Body of pancreas (tissue), 4 donors: ENCODE measurements at regions not wholly inside any gene's neighbourhood (a gene's known extent, or its start where the extent isn't known, plus 50 kb on each side); places are given as distances from the start of the nearest gene placed in this dataset.
A peak's percentile ranks its signal among the peaks of the same experiment; 100 is the strongest.

Experiments used
- ATAC-seq: fragments of 150-250 bp; one replicate; pipeline ENCODE4 v1.9.1; 2016
- DNase-seq, 4 donors: peaks; one replicate each; pipeline ENCODE4 v3.0.0-alpha.2; 2019
- H3K27ac ChIP-seq, 4 donors: fragments of 200-600 bp; sonication (generic); 1 replicate in 3 of 4; 2 replicates in 1 of 4; pipeline versions ENCODE4 v1.5.1 to v1.6.1; 2016 to 2019; ENCODE audit warnings: mild to moderate bottlenecking in 1 of 4, mixed read lengths in 1 of 4, moderate library complexity in 1 of 4
- H3K27me3 ChIP-seq, 2 donors: fragments of 200-600 bp; sonication (generic); one replicate each; pipeline ENCODE4 v1.6.0; 2016; ENCODE audit warnings: mild to moderate bottlenecking in 1 of 2
- H3K36me3 ChIP-seq, 2 donors: fragments of 200-600 bp; sonication (generic); replicated peaks in 1 of 2; 2 replicates each; pipeline ENCODE4 v1.5.1; 2016; ENCODE audit warnings: low read depth in 2 of 2; ENCODE audit not compliant: insufficient read depth in 1 of 2
- H3K4me1 ChIP-seq: fragments of 200-600 bp; sonication (generic); one replicate; pipeline ENCODE4 v1.6.0; 2016
- H3K4me3 ChIP-seq, 2 donors: fragments of 200-600 bp; sonication (generic); 1 replicate in 1 of 2; 2 replicates in 1 of 2; pipeline ENCODE4 v1.5.1; 2016 to 2019
- H3K9me3 ChIP-seq, 3 donors: fragments of 200-600 bp; sonication (generic); 1 replicate in 2 of 3; 2 replicates in 1 of 3; pipeline ENCODE4 v1.5.1; 2016
- CTCF ChIP-seq, 7 experiments: fragments of 450-650 bp in 4 of 7; fragments of 200-600 bp in 3 of 7; sonication (generic) in 3 of 7; IDR thresholded peaks; one replicate each; pipeline ENCODE4 v1.5.1; 2016 to 2019; ENCODE audit warnings: antibody characterized with exemption in 7 of 7
- POLR2A ChIP-seq, 3 donors: fragments of 450-650 bp; IDR thresholded peaks; one replicate each; pipeline ENCODE4 v1.6.1; 2016; ENCODE audit warnings: antibody characterized with exemption in 3 of 3, mild to moderate bottlenecking in 2 of 3
- WGBS, 2 donors: methylation state at CpG; one replicate each; pipeline ENCODE4 v1.1.5; 2017; 5-methylcytosine and 5-hydroxymethylcytosine counted together
- intact Hi-C: fragments of 100-400 bp; cut with DNase I; formaldehyde crosslinking; loops from one replicate; pipeline ENCODE4 v1.15.1; 2023

DNA sequence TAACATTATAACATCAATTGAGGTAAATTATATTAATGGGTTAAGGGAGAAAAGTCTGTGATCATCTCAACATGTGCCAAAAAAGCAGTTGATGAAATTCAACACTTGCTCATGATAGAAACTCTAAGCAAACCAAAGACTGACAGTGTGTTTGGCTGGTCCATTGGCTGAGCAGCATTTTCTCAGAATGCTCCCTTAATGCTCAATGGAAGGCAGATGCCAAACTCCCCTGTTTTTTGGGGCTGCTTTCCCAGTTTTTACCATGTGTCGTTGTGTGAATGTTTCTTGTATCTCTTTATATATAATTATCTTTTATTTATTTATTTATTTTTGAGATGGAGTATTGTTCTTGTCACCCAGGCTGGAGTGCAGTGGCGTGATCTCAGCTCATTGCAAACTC, 114.7 kb downstream of the SEC23IP start:
- TF ChIP-seq POLR2A (IDR thresholded peaks at IDR 0.05) (no peak), CTCF (IDR thresholded peaks at IDR 0.05) (no peak)

GRCh38 chr10:120011359-120012130, 119.0 kb downstream of the SEC23IP start:
- peaks cover 0 to 5% of the 10 kb centered on the region in 2 donors for H3K27me3 ChIP-seq
- TF ChIP-seq POLR2A (IDR thresholded peaks at IDR 0.05): no peak
- peak in 1 of 7 experiments; percentile 3 for TF ChIP-seq CTCF (IDR thresholded peaks at IDR 0.05)
- ATAC-seq (no peak), DNase-seq (peak in 1 of 4 donors; percentile 11)
- intact Hi-C loops: no loop called here
- no peaks in the 10 kb centered on the region for H3K9me3 ChIP-seq
- peaks cover 9% of the 10 kb centered on the region for H3K4me1 ChIP-seq
- no peak overlapping the region for H3K27ac ChIP-seq
- no peak overlapping the region for H3K4me3 ChIP-seq
- H3K36me3 ChIP-seq: no peaks in the 10 kb centered on the region
- WGBS, 2 donors: 16 to 46% methylated on average over 17 to 43 of the region's 43 CpGs

More for the DNA sequence above, 114.7 kb downstream of the SEC23IP start:
- peaks cover 0 to 5% of the 10 kb centered on the region in 2 donors for H3K27me3 ChIP-seq
- H3K9me3 ChIP-seq: no peaks in the 10 kb centered on the region
- no peak for ATAC-seq
- WGBS, 2 donors: 83% methylated on average over 2 of the region's 2 CpGs
- intact Hi-C loops: no loop called here
- DNase-seq: no peak
- H3K36me3 ChIP-seq: no peaks in the 10 kb centered on the region
- H3K4me1 ChIP-seq: peaks cover 9% of the 10 kb centered on the region
- no peak overlapping the region for H3K4me3 ChIP-seq
- H3K27ac ChIP-seq: no peak overlapping the region

GRCh38 chr10:120012131-120012400, 119.5 kb downstream of the SEC23IP start:
- ATAC-seq (no peak), DNase-seq (no peak)
- 84 to 86% methylated on average over 5 of the region's 5 CpGs for WGBS, 2 donors
- H3K9me3 ChIP-seq: no peaks in the 10 kb centered on the region
- H3K36me3 ChIP-seq: no peaks in the 10 kb centered on the region
- H3K4me1 ChIP-seq: peaks cover 9% of the 10 kb centered on the region
- intact Hi-C loops: no loop called here
- TF ChIP-seq CTCF (IDR thresholded peaks at IDR 0.05) (no peak), POLR2A (IDR thresholded peaks at IDR 0.05) (no peak)
- H3K4me3 ChIP-seq: no peak overlapping the region
- no peak overlapping the region for H3K27ac ChIP-seq
- H3K27me3 ChIP-seq: peaks cover 0 to 5% of the 10 kb centered on the region in 2 donors

DNA sequence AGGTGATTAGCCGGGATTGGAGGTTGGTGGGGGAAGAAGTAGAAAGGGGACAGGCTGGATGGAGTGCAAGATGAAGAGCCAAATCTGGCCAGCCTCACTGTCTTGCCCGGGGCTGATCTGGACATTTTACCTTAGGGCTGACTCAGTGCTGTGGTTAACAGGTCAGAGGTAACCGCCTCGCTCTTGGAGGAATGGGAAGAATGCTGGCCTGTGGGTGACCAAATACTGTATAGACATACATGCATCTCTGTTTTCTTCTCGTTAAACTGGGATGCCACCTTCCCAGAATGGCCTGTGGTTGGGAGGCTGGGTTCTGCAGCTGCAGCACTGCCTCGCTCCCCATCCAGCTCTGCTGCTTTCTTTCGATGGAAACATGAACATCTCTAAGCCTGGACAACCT, 120.0 kb downstream of the SEC23IP start:
- peaks cover 9% of the 10 kb centered on the region for H3K4me1 ChIP-seq
- no peak overlapping the region for H3K4me3 ChIP-seq
- no peak overlapping the region for H3K27ac ChIP-seq
- no peaks in the 10 kb centered on the region for H3K36me3 ChIP-seq
- intact Hi-C loops: no loop called here
- no peaks in the 10 kb centered on the region for H3K9me3 ChIP-seq
- H3K27me3 ChIP-seq: peaks cover 0 to 5% of the 10 kb centered on the region in 2 donors
- WGBS, 2 donors: 77 to 85% methylated on average over 7 of the region's 7 CpGs
- DNase-seq (no peak), ATAC-seq (no peak)
- TF ChIP-seq CTCF (IDR thresholded peaks at IDR 0.05) (no peak), POLR2A (IDR thresholded peaks at IDR 0.05) (no peak)

GRCh38 chr10:120014031-120014430, 121.5 kb downstream of the SEC23IP start:
- 56 to 64% methylated on average over 3 of the region's 3 CpGs for WGBS, 2 donors
- DNase-seq (no peak), ATAC-seq (no peak)
- Histone ChIP-seq H3K4me3 (no peak overlapping the region), H3K27me3 (peaks cover 0 to 5% of the 10 kb centered on the region in 2 donors), H3K36me3 (no peaks in the 10 kb centered on the region), H3K9me3 (no peaks in the 10 kb centered on the region), H3K27ac (no peak overlapping the region), H3K4me1 (peaks cover 9% of the 10 kb centered on the region)
- no peak for TF ChIP-seq CTCF (IDR thresholded peaks at IDR 0.05)
- TF ChIP-seq POLR2A (IDR thresholded peaks at IDR 0.05): no peak
- intact Hi-C loops: no loop called here
